Activated T-cell treated with anti-CD3 and anti-CD28 coated beads, Interleukin-2, amount 50 U/mL, for 4 hours (primary cell): ENCODE measurements at regions not wholly inside any gene's neighbourhood (a gene's known extent, or its start where the extent isn't known, plus 50 kb on each side); places are given as distances from the start of the nearest gene placed in this dataset.

ENCODE experiments used
- ATAC-seq, 2 donors: fragments of 200-7000 bp; cut with Tn5 transposase; one replicate each; pipeline ENCODE4 v1.10.0; 2021
- DNase-seq: peaks from one replicate; pipeline ENCODE4 v3.0.0-alpha.2; 2020
- H3K27me3 Mint-ChIP-seq: one replicate; pipeline ENCODE4 v1.8.0; 2021; ENCODE audit warnings: low read depth, mixed read lengths
- H3K36me3 Mint-ChIP-seq: one replicate; pipeline ENCODE4 v1.8.0; 2022; ENCODE audit warnings: mixed read lengths; ENCODE audit not compliant: insufficient read depth
- H3K4me1 Mint-ChIP-seq: one replicate; pipeline ENCODE4 v1.8.0; 2021; ENCODE audit warnings: low read depth, mixed read lengths
- H3K4me3 Mint-ChIP-seq: one replicate; pipeline ENCODE4 v1.8.0; 2021; ENCODE audit warnings: mild to moderate bottlenecking, moderate library complexity, mixed read lengths
- H3K9me3 Mint-ChIP-seq: one replicate; pipeline ENCODE4 v1.8.0; 2021; ENCODE audit warnings: mixed read lengths

DNA sequence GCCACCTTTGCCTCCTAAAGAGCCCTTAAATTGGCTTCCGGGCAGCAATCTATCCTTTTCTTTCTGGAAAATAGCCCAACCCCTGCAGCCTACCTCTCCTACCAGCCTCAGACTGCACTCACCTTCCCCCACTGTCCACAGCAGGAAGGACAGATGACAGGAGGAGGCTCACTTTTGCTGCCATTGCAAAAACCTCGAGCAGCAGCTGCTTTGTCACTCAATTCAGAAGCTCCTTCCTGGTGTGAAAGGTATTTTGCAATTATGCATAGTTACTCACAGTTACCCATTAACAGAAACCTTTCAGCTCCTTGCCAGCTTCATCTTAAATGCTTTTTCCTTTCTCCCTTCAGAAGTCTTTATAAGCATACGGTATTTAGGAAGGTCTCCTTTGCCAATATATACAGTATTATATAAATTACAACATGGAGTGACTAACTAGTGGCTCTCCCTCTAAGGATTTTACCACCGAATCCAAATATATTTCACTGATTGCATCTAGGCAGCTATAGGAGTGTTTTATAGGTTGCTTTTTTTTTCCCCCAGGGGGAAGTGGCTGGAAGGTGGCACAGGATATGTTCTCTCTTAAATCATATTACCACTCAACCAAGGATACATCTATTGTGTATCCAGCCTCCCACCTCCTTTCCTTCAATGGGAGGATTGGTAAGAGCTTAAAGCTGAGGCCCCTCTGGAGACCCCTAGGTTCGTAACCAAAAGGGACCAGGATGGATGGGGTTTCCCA, 142.1 kb upstream of the IPO9 start:
- DNase-seq (no peak), ATAC-seq (no peak)
- Mint-ChIP-seq H3K9me3 (no peaks in the 10 kb centered on the region), H3K36me3 (no peaks in the 10 kb centered on the region), H3K4me1 (no peaks in the 10 kb centered on the region), H3K4me3 (no peak overlapping the region), H3K27me3 (no peaks in the 10 kb centered on the region)

GRCh38 chr1:201688514-201688913, 140.4 kb upstream of the IPO9 start:
- Mint-ChIP-seq H3K4me1 (no peaks in the 10 kb centered on the region), H3K27me3 (no peaks in the 10 kb centered on the region), H3K4me3 (no peak overlapping the region), H3K9me3 (no peaks in the 10 kb centered on the region), H3K36me3 (no peaks in the 10 kb centered on the region)
- DNase-seq (no peak), ATAC-seq (no peak)

DNA sequence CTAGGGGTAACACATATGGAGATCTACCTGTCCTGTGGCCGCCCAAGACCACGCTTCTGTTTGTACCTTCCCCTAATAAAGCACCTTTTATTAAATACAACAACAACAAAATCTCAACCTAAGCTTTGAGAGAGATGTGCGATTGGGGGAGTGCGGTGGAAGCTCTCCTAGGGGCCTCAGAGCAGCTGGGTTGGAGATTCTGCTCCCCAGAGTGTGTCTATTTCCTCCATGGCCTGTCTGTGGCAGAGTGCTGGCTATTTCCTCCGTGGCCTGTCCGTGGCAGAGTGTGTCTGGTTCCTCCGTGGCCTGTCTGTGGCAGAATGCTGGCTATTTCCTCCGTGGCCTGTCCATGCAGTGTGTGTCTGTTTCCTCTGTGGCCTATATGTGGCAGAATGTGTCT, 139.3 kb upstream of the IPO9 start:
- no peaks in the 10 kb centered on the region for H3K9me3 Mint-ChIP-seq
- H3K4me3 Mint-ChIP-seq = no peak overlapping the region

GRCh38 chr1:201690528-201690927, 138.4 kb upstream of the IPO9 start:
- Mint-ChIP-seq H3K27me3 (no peaks in the 10 kb centered on the region), H3K4me1 (no peaks in the 10 kb centered on the region), H3K9me3 (no peaks in the 10 kb centered on the region), H3K36me3 (no peaks in the 10 kb centered on the region), H3K4me3 (no peak overlapping the region)
- ATAC-seq (no peak), DNase-seq (no peak)

More for the DNA sequence above, 139.3 kb upstream of the IPO9 start:
- H3K4me1 Mint-ChIP-seq = no peaks in the 10 kb centered on the region
- H3K27me3 Mint-ChIP-seq = no peaks in the 10 kb centered on the region
- no peaks in the 10 kb centered on the region for H3K36me3 Mint-ChIP-seq
- ATAC-seq (no peak), DNase-seq (no peak)

- no peaks in the 10 kb centered on the region for H3K27me3 Mint-ChIP-seq
- no peaks in the 10 kb centered on the region for H3K4me1 Mint-ChIP-seq
- H3K36me3 Mint-ChIP-seq = no peaks in the 10 kb centered on the region
- no peaks in the 10 kb centered on the region for H3K9me3 Mint-ChIP-seq
- no peak for ATAC-seq
- no peak for DNase-seq
- no peak overlapping the region for H3K4me3 Mint-ChIP-seq
Measured at GRCh38 chr1:201691716-201692554, 137.0 kb upstream of the IPO9 start.

GRCh38 chr1:201692555-201693394, 136.2 kb upstream of the IPO9 start:
- Mint-ChIP-seq H3K27me3 (no peaks in the 10 kb centered on the region), H3K4me1 (no peaks in the 10 kb centered on the region), H3K36me3 (no peaks in the 10 kb centered on the region), H3K4me3 (no peak overlapping the region), H3K9me3 (no peaks in the 10 kb centered on the region)
- no peak for DNase-seq
- no peak for ATAC-seq

DNA sequence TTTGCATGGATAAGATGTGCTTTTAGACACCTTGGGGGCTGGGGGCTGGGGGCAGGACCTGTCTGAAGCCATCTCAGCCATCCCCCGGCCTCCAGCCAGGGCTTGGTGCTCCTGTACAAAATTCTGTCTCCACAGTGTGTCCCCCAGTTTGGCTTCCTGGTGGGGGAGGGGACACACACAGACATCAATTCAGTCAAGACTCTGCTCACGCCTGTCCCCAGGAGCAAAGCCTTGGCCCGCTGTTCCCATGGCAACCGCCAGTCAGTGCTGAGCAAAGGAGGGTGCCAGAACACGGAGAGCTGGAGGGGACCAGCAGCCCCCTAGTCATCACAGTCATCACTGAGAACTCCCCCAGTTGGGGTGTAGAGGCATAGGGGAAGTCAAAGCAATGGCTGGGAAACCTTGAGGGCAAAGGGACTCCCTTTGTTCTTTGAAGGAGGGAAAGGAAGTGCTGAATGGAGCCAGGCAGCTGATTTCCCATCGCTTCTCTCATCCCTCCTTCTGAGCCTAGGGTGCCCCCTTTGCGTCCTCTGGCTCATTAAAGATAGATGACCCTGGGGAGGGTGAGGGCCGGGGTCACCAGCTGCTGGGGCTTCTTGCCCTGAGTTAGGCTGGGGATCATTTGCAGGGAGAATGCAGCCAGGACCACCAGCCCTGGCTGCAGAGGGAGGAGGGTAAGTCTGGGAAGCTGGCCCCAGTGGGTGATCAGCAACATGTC, 134.9 kb upstream of the IPO9 start:
- no peak for DNase-seq
- H3K36me3 Mint-ChIP-seq = no peaks in the 10 kb centered on the region
- H3K9me3 Mint-ChIP-seq = no peaks in the 10 kb centered on the region
- no peaks in the 10 kb centered on the region for H3K27me3 Mint-ChIP-seq
- H3K4me1 Mint-ChIP-seq = no peaks in the 10 kb centered on the region
- no peak overlapping the region for H3K4me3 Mint-ChIP-seq
- no peak for ATAC-seq

DNA sequence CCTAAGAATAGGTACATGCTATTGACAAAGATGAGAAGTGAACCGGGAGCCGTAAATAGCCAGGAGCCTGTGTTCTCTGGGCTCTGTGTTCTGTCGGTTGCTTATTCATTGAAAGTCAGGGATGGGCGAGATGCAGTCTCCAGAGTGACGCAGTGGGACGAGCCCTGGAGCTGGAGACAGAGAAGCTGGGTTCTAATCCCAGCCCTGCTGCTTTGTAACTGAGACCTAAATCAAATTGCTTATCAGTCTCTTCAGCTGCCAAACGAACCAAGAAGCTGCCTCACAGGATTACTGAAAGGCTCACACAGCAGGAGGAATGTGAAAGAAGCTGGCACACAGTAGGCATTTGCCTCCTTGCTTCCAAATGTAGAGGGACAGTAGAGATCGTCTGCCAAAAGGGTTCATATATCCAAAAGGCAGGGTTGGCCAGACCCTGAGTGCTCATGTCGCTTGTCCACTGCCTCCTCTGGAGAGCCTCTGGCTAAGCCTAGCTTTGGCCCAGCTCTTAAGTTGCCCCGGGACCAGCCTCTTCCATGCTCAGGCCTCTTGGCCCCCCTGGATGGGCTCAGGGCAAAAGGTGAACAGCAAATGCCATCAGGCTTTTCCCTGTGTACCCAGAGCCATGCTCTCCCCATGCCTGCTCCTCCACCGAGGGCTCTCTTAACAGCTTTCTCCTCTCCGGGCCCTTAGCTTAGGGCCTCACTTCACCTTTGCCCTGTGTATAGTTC, 134.2 kb upstream of the IPO9 start:
- Mint-ChIP-seq H3K9me3 (no peaks in the 10 kb centered on the region), H3K4me1 (no peaks in the 10 kb centered on the region), H3K4me3 (no peak overlapping the region), H3K36me3 (no peaks in the 10 kb centered on the region), H3K27me3 (no peaks in the 10 kb centered on the region)
- DNase-seq (no peak), ATAC-seq (no peak)

GRCh38 chr1:201695607-201696006, 133.3 kb upstream of the IPO9 start:
- DNase-seq = no peak
- H3K27me3 Mint-ChIP-seq = no peaks in the 10 kb centered on the region
- no peaks in the 10 kb centered on the region for H3K4me1 Mint-ChIP-seq
- no peak overlapping the region for H3K4me3 Mint-ChIP-seq
- H3K36me3 Mint-ChIP-seq = no peaks in the 10 kb centered on the region
- ATAC-seq = no peak
- H3K9me3 Mint-ChIP-seq = no peaks in the 10 kb centered on the region

- Mint-ChIP-seq H3K4me3 (no peak overlapping the region), H3K4me1 (no peaks in the 10 kb centered on the region), H3K36me3 (no peaks in the 10 kb centered on the region), H3K27me3 (no peaks in the 10 kb centered on the region), H3K9me3 (no peaks in the 10 kb centered on the region)
- no peak for ATAC-seq
- DNase-seq = no peak
Measured at GRCh38 chr1:201696217-201696761, 132.7 kb upstream of the IPO9 start.

DNA sequence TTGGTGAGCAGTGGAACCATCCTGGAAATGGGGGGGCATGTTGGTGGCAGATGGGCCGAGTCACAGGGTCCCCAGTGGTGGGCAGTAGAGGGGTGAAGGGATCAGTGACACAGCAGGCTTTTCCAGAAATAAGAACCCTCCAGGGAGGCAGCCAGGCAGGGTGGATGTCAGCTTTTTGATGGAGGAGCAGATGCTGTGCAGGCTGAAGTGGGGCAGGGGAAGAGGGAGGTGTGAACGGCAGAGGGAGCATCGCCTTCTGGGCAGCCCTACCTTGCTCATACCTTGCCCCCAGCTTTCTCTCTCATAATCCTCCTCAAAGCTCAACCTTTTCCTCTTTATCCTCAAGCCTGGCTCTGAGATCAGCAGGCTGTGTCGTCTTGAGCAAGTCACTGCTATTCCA, 131.8 kb upstream of the IPO9 start:
- Mint-ChIP-seq H3K4me1 (no peaks in the 10 kb centered on the region), H3K9me3 (peaks cover 6% of the 10 kb centered on the region), H3K36me3 (no peaks in the 10 kb centered on the region), H3K27me3 (peaks cover 3% of the 10 kb centered on the region), H3K4me3 (no peak overlapping the region)
- DNase-seq (no peak), ATAC-seq (no peak)

- Mint-ChIP-seq H3K9me3 (peaks cover 9% of the 10 kb centered on the region), H3K4me3 (no peak overlapping the region), H3K4me1 (no peaks in the 10 kb centered on the region), H3K27me3 (peaks cover 7% of the 10 kb centered on the region), H3K36me3 (no peaks in the 10 kb centered on the region)
- no peak for ATAC-seq
- DNase-seq = no peak
Measured at GRCh38 chr1:201701831-201702230, 127.1 kb upstream of the IPO9 start.

DNA sequence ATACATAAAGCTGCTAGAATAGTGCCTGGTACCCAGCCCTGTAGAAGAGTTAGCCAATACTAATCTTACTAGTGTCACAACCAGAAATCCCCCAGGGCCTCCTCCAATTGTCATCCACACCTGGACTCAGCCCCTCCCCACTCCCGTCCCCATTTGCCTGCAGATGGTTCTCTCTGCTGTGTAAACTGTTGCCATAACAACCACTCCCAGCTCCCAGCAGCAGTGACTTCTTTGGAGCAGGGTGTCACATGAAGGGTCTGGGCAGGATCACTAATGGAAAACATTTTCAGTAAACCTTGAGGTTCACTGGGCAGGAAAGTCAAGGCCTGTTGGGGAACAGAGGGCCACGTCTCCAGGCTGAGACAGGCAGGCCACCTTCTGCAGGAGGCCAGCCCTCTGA, 126.0 kb upstream of the IPO9 start:
- H3K4me3 Mint-ChIP-seq = no peak overlapping the region
- H3K27me3 Mint-ChIP-seq = peaks cover 7% of the 10 kb centered on the region
- ATAC-seq = no peak
- DNase-seq = no peak
- peaks cover 9% of the 10 kb centered on the region for H3K9me3 Mint-ChIP-seq
- H3K4me1 Mint-ChIP-seq = no peaks in the 10 kb centered on the region
- H3K36me3 Mint-ChIP-seq = no peaks in the 10 kb centered on the region
